Gastrocnemius medialis (tissue), 4 donors: ENCODE measurements at regions not wholly inside any gene's neighbourhood (a gene's known extent, or its start where the extent isn't known, plus 50 kb on each side); places are given as distances from the start of the nearest gene placed in this dataset.

Experiments
- CTCF ChIP-seq, 5 experiments: fragments of 450-650 bp in 3 of 5; fragments of 200-600 bp in 2 of 5; sonication (generic) in 2 of 5; IDR thresholded peaks in 4 of 5; conservative IDR thresholded peaks in 1 of 5; 1 replicate in 4 of 5; 2 replicates in 1 of 5; pipeline ENCODE4 v1.5.1; 2016 to 2019; ENCODE audit warnings: antibody characterized with exemption in 5 of 5, mild to moderate bottlenecking in 3 of 5, moderate library complexity in 3 of 5
- POLR2A ChIP-seq, 2 donors: fragments of 450-650 bp; IDR thresholded peaks; one replicate each; pipeline ENCODE4 v1.6.1; 2017; ENCODE audit warnings: antibody characterized with exemption in 2 of 2, mild to moderate bottlenecking in 2 of 2, moderate library complexity in 2 of 2

DNA sequence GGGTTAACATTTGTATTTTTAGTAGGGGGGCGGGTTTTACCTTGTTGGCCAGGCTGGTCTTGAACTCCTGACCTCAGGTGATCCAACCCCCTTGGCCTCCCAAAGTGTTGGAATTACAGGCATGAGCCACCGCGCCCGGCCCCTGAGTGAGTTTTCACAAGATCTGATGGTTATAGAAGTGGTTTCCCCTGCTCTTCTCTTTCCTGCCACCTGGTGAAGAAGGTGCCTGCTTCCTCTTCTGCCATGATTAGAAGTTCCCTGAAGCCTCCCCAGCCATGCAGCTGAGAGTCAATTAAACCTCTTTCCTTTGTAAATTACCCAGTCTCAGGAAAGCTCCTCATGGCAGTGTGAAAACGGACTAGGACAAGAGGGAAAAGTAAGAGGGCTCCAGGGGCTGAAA, 259.1 kb upstream of the PLET1 start:
- no peak for TF ChIP-seq POLR2A (IDR thresholded peaks at IDR 0.05)
- no peak for TF ChIP-seq CTCF (IDR thresholded peaks at IDR 0.05 in 4 of 5, conservative IDR thresholded peaks at IDR 0.05 in 1 of 5)
